H1 (cell line): ENCODE measurements at regions not wholly inside any gene's neighbourhood (a gene's known extent, or its start where the extent isn't known, plus 50 kb on each side); places are given as distances from the start of the nearest gene placed in this dataset.

Experiments used
- CTCF ChIA-PET: fragments of 300-600 bp; sonication (Branson Sonifier 250); formaldehyde crosslinking; loops from one replicate; lab custom pipeline; 2021; ENCODE audit not compliant: partially characterized antibody; lab: Charles Lee
- POLR2A ChIA-PET: fragments of 300-600 bp; sonication (Branson Sonifier 250); formaldehyde crosslinking; loops from one replicate; lab custom pipeline; 2021; ENCODE audit warnings: inconsistent platforms; ENCODE audit not compliant: partially characterized antibody; lab: Charles Lee
- DNase-seq, 2 experiments: peaks; one replicate each; pipeline versions ENCODE4 v3.0.0 to v3.0.0-alpha.2; 2010 to 2022; ENCODE audit warnings: low spot score in 2 of 2, low read depth in 1 of 2, mixed read lengths in 1 of 2
- FAIRE-seq: peaks from 2 replicates; lab custom pipeline; 2011; peaks lifted over from hg19 to GRCh38; lab: Jason Lieb, UNC
- H2AFZ ChIP-seq: 2 replicates; pipeline ENCODE4 v1.8.1; 2012; ENCODE audit warnings: low read length, inconsistent platforms
- H2AK5ac ChIP-seq: 2 replicates; pipeline ENCODE4 v1.6.1; 2013; ENCODE audit warnings: low read depth, low read length
- H2BK120ac ChIP-seq: replicated peaks from 2 replicates; pipeline ENCODE3; 2013; ENCODE audit warnings: low read depth, low read length, inconsistent platforms
- H2BK12ac ChIP-seq: 2 replicates; pipeline ENCODE4 v1.6.1; 2013; ENCODE audit warnings: low read depth, low read length
- H2BK15ac ChIP-seq: 2 replicates; pipeline ENCODE4 v1.6.1; 2013; ENCODE audit warnings: low read length
- H2BK20ac ChIP-seq: 2 replicates; pipeline ENCODE4 v1.6.1; 2013; ENCODE audit warnings: low read length
- H2BK5ac ChIP-seq: 2 replicates; pipeline ENCODE4 v1.6.1; 2013; ENCODE audit warnings: low read depth, low read length
- H3K14ac ChIP-seq: 2 replicates; pipeline ENCODE4 v1.6.1; 2013; ENCODE audit warnings: inconsistent platforms; ENCODE audit not compliant: insufficient read length
- H3K18ac ChIP-seq: 2 replicates; pipeline ENCODE4 v1.6.1; 2013; ENCODE audit warnings: low read length; ENCODE audit errors: extremely low read depth
- H3K23ac ChIP-seq: 2 replicates; pipeline ENCODE4 v1.6.1; 2013; ENCODE audit warnings: inconsistent platforms; ENCODE audit not compliant: insufficient read length
- H3K23me2 ChIP-seq: 2 replicates; pipeline ENCODE4 v1.6.1; 2013; ENCODE audit warnings: low read depth, low read length
- H3K27ac ChIP-seq: 2 replicates; pipeline ENCODE4 v1.6.1; 2011; ENCODE audit warnings: low read depth, low read length, inconsistent platforms
- H3K27me3 ChIP-seq, 4 experiments: replicated peaks in 1 of 4; 1 replicate in 1 of 4; 2 replicates in 3 of 4; pipeline versions ENCODE4 v1.6.1 to v1.8.1; 2011 to 2013; ENCODE audit warnings: low read length in 3 of 4, mild to moderate bottlenecking in 3 of 4, inconsistent platforms in 2 of 4, mixed read lengths in 2 of 4, moderate library complexity in 1 of 4; ENCODE audit not compliant: control insufficient read depth in 3 of 4, insufficient read depth in 3 of 4; ENCODE audit errors: extremely low read depth in 1 of 4
- H3K36me3 ChIP-seq, 4 experiments: 2 replicates each; pipeline versions ENCODE4 v1.6.1 to v1.8.1; 2011 to 2013; ENCODE audit warnings: mild to moderate bottlenecking in 4 of 4, low read length in 3 of 4, moderate library complexity in 2 of 4, control low read depth in 1 of 4, inconsistent platforms in 1 of 4; ENCODE audit not compliant: insufficient read depth in 4 of 4, control insufficient read depth in 2 of 4
- H3K4ac ChIP-seq: replicated peaks from 2 replicates; pipeline ENCODE3; 2013; ENCODE audit warnings: low read length, low read depth, mixed read lengths, inconsistent platforms; ENCODE audit not compliant: insufficient read length
- H3K4me1 ChIP-seq, 4 experiments: replicated peaks in 1 of 4; 1 replicate in 1 of 4; 2 replicates in 3 of 4; pipeline versions ENCODE4 v1.6.1 to v1.8.1; 2011 to 2013; ENCODE audit warnings: low read length in 3 of 4, inconsistent platforms in 2 of 4, mixed read lengths in 1 of 4; ENCODE audit not compliant: insufficient read depth in 4 of 4, control insufficient read depth in 3 of 4
- H3K4me2 ChIP-seq, 2 experiments: 2 replicates each; pipeline versions ENCODE4 v1.6.1 to v1.8.1; 2011 to 2013; ENCODE audit warnings: low read depth in 2 of 2, low read length in 2 of 2, control low read depth in 1 of 2, inconsistent platforms in 1 of 2, mild to moderate bottlenecking in 1 of 2; ENCODE audit not compliant: insufficient read depth in 1 of 2
- H3K4me3 ChIP-seq, 4 experiments: fragments of 200-600, 300-600 bp in 1 of 4; sonication (generic), shearing (Covaris generic), sonication (Bioruptor Twin) in 1 of 4; 2 replicates each; pipeline versions ENCODE4 v1.5.1 to v1.8.1; 2011 to 2016; ENCODE audit warnings: low read length in 4 of 4, low read depth in 3 of 4, control low read depth in 2 of 4, inconsistent platforms in 2 of 4, mild to moderate bottlenecking in 2 of 4, mixed read lengths in 1 of 4, moderate library complexity in 1 of 4; ENCODE audit not compliant: insufficient read depth in 2 of 4; ENCODE audit errors: extremely low read depth in 1 of 4
- H3K56ac ChIP-seq: replicated peaks from 2 replicates; pipeline ENCODE3; 2013; ENCODE audit warnings: low read depth, mild to moderate bottlenecking, mixed read lengths, low read length, inconsistent platforms; ENCODE audit not compliant: insufficient read length
- H3K79me1 ChIP-seq: 2 replicates; pipeline ENCODE4 v1.6.1; 2013; ENCODE audit warnings: low read depth, low read length, control low read depth
- H3K79me2 ChIP-seq, 2 experiments: 2 replicates each; pipeline versions ENCODE4 v1.6.1 to v1.8.1; 2012 to 2013; ENCODE audit warnings: low read length in 2 of 2, mild to moderate bottlenecking in 2 of 2, inconsistent platforms in 1 of 2; ENCODE audit not compliant: insufficient read depth in 2 of 2, control insufficient read depth in 1 of 2
- H3K9ac ChIP-seq, 4 experiments: replicated peaks in 1 of 4; 1 replicate in 1 of 4; 2 replicates in 3 of 4; pipeline versions ENCODE4 v1.6.1 to v1.8.1; 2011 to 2013; ENCODE audit warnings: low read depth in 3 of 4, low read length in 3 of 4, control low read depth in 2 of 4, mild to moderate bottlenecking in 2 of 4, moderate library complexity in 2 of 4, inconsistent platforms in 1 of 4; ENCODE audit errors: extremely low read depth in 1 of 4
- H3K9me3 ChIP-seq, 2 experiments: 2 replicates each; pipeline versions ENCODE4 v1.6.1 to v1.8.1; 2012 to 2013; ENCODE audit warnings: mild to moderate bottlenecking in 2 of 2, moderate library complexity in 2 of 2, control low read depth in 1 of 2, inconsistent platforms in 1 of 2, low read depth in 1 of 2, low read length in 1 of 2, mixed read lengths in 1 of 2; ENCODE audit not compliant: insufficient read depth in 2 of 2
- H4K20me1 ChIP-seq, 2 experiments: replicated peaks in 1 of 2; 2 replicates each; pipeline versions ENCODE3 to v1.8.1; 2011 to 2013; ENCODE audit warnings: inconsistent platforms in 2 of 2, low read length in 2 of 2, mild to moderate bottlenecking in 1 of 2; ENCODE audit not compliant: insufficient read depth in 2 of 2, control insufficient read depth in 1 of 2
- H4K5ac ChIP-seq: 2 replicates; pipeline ENCODE4 v1.6.1; 2013; ENCODE audit warnings: low read length, low read depth, mixed read lengths, inconsistent platforms; ENCODE audit not compliant: insufficient read length
- H4K8ac ChIP-seq: 2 replicates; pipeline ENCODE4 v1.8.0; 2013; ENCODE audit warnings: mild to moderate bottlenecking, moderate library complexity, low read length, inconsistent platforms; ENCODE audit not compliant: insufficient read depth; ENCODE audit errors: extremely low read depth
- H4K91ac ChIP-seq: replicated peaks from 2 replicates; pipeline ENCODE3; 2013; ENCODE audit warnings: low read length, mixed read lengths, inconsistent platforms; ENCODE audit not compliant: insufficient read length
- BACH1 ChIP-seq: IDR thresholded peaks from 2 replicates; pipeline ENCODE4 v1.6.1; 2012; ENCODE audit warnings: low read length, improper control_type of control experiment
- BRCA1 ChIP-seq: IDR thresholded peaks from 2 replicates; pipeline ENCODE4 v1.6.1; 2012; ENCODE audit warnings: low read depth, low read length, improper control_type of control experiment
- CHD1 ChIP-seq: IDR thresholded peaks from 2 replicates; pipeline ENCODE4 v1.6.1; 2012; ENCODE audit warnings: low read depth, low read length, improper control_type of control experiment
- CREB1 ChIP-seq: IDR thresholded peaks from 2 replicates; pipeline ENCODE4 v1.6.1; 2012; ENCODE audit warnings: inconsistent platforms
- RFX5 ChIP-seq: IDR thresholded peaks from 2 replicates; pipeline ENCODE4 v1.6.1; 2011; ENCODE audit warnings: low read depth, low read length, improper control_type of control experiment, borderline replicate concordance
- SIX5 ChIP-seq: IDR thresholded peaks from 2 replicates; pipeline ENCODE4 v1.6.1; 2011; ENCODE audit warnings: mild to moderate bottlenecking, low read depth, low read length
- SP2 ChIP-seq: IDR thresholded peaks from 2 replicates; pipeline ENCODE4 v1.6.1; 2012; ENCODE audit warnings: mild to moderate bottlenecking, low read length, inconsistent platforms
- SRF ChIP-seq: IDR thresholded peaks from 2 replicates; pipeline ENCODE4 v1.6.1; 2011; ENCODE audit warnings: mild to moderate bottlenecking, low read depth, low read length, moderate library complexity
- SUZ12 ChIP-seq: fragments of 200-600 bp; sonication (generic); IDR thresholded peaks from 2 replicates; pipeline ENCODE4 v1.6.1; 2012; ENCODE audit warnings: mild to moderate bottlenecking, inconsistent platforms, low read length, moderate library complexity, mixed read lengths
- TEAD4 ChIP-seq: IDR thresholded peaks from 2 replicates; pipeline ENCODE4 v1.6.1; 2012; ENCODE audit warnings: low read depth, low read length, inconsistent platforms, mixed read lengths
- WGBS, 2 experiments: shearing (Covaris generic) in 1 of 2; methylation state at CpG; one replicate each; pipeline versions ENCODE4 v1.1.6 to v1.1.7; 2013 to 2015; ENCODE audit warnings: low lambda C conversion rate in 2 of 2, mixed read lengths in 2 of 2, inconsistent platforms in 1 of 2, low coverage in 1 of 2, missing lambda C conversion rate in 1 of 2; ENCODE audit not compliant: insufficient replicate concordance in 2 of 2, insufficient coverage in 1 of 2, insufficient read length in 1 of 2; ENCODE audit errors: extremely low coverage in 1 of 2, missing lambda C conversion rate in 1 of 2; 5-methylcytosine and 5-hydroxymethylcytosine counted together
- TF ChIP-seq, protein P1 (sequence below), 3 experiments: IDR thresholded peaks; 1 replicate in 2 of 3; 2 replicates in 1 of 3; pipeline versions ENCODE4 v1.5.1 to v1.6.1; 2011; ENCODE audit warnings: low read length in 3 of 3, mild to moderate bottlenecking in 3 of 3, inconsistent platforms in 2 of 3, low read depth in 1 of 3, moderate library complexity in 1 of 3; ENCODE audit not compliant: insufficient read depth in 1 of 3; ENCODE audit errors: control extremely low read depth in 1 of 3

DNA sequence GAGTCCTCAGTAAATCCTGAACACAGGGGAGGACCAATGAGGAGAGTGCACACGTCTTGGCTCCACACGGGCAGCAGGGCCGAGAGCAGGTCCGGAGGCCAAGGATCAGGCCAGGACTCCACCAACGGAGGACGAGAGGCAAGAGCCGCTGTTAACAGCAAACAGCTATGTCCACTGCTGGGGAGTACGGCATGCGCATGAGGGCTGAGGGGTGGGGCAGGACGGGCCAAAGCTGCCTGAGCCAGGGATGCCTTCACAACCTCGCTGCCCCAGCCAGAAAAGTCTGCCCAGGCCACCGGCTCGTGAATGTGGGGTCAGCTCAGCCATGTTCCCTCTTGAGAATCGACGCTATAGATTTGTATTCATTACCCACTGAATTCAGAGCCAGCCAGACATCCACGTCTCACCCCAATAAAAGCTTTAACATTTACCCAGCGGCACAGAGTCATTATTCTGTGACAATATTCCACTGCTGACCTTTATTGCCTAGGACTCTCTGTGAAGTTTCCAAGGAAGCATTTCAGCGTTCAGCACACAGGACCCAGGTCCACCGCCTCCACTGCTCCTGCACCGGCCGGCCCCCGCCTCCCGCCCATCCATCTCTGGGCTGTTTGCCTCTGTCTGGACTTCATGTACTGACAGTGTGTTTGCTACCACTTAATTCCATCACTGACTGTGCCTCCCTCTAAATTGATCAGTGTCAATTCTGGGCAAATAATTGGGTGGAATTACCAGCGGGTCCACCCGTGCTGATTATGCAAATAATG lies 384.9 kb downstream of the SHANK2 start:
- WGBS, 2 experiments: 88% methylated on average over 22 of the region's 25 CpGs; no CpG with 5 or more reads in 1 of the 2 experiments
- no peaks in the 10 kb centered on the region for H3K27me3 ChIP-seq
- FAIRE-seq: no peak
- H2BK12ac ChIP-seq: no peak overlapping the region
- no peak overlapping the region for H3K4ac ChIP-seq
- peaks cover 2 to 4% of the 10 kb centered on the region in 2 experiments for H4K20me1 ChIP-seq
- H4K91ac ChIP-seq: no peak overlapping the region
- H3K23ac ChIP-seq: no peak overlapping the region
- H3K9ac ChIP-seq: no peak overlapping the region
- ChIA-PET POLR2A (no interaction called here), CTCF (interaction anchor here (1.1 to 1.8 kb wide), 3 partner anchors 12 to 419 kb away, joined by 3 to 9 read pairs (median 4); no protein-coding TSS in a partner anchor)
- H3K18ac ChIP-seq: no peak overlapping the region
- peaks cover 1 to 6% (median 4%) of the 10 kb centered on the region in 4 experiments; a peak in 6 of 7 replicates for H3K4me1 ChIP-seq
- no peak overlapping the region for H2BK20ac ChIP-seq
- 0 out of 2 replicates have a peak, but pooled peaks cover 1% of the 10 kb centered on the region for H3K23me2 ChIP-seq
- H2BK120ac ChIP-seq: no peak overlapping the region
- H3K79me2 ChIP-seq: no peaks in the 10 kb centered on the region
- no peak overlapping the region for H3K56ac ChIP-seq
- H3K36me3 ChIP-seq: no peaks in the 10 kb centered on the region
- no peak overlapping the region for H2AFZ ChIP-seq
- H4K5ac ChIP-seq: no peak overlapping the region
- H3K4me3 ChIP-seq: no peak overlapping the region
- no peak overlapping the region for H3K4me2 ChIP-seq
- H3K79me1 ChIP-seq: no peaks in the 10 kb centered on the region; the same call in none of the 2 replicates
- 0 out of 2 replicates have a peak overlapping the region, but pooled peaks have one; percentile 39 for H2AK5ac ChIP-seq
- H4K8ac ChIP-seq: no peak overlapping the region
- no peak overlapping the region; the same call in 1 of the 2 replicates for H2BK5ac ChIP-seq
- H3K27ac ChIP-seq: no peak overlapping the region
- no peaks in the 10 kb centered on the region for H3K9me3 ChIP-seq
- H2BK15ac ChIP-seq: no peak overlapping the region
- H3K14ac ChIP-seq: no peak overlapping the region
- no peak for DNase-seq
- no peak for TF ChIP-seq SP2
- TF ChIP-seq TEAD4: no peak
- TF ChIP-seq BACH1: no peak
- TF ChIP-seq BRCA1: no peak
- no peak for TF ChIP-seq SUZ12
- no peak for TF ChIP-seq SIX5
- TF ChIP-seq RFX5: no peak
- no peak for TF ChIP-seq SRF
- TF ChIP-seq, protein P1, sequence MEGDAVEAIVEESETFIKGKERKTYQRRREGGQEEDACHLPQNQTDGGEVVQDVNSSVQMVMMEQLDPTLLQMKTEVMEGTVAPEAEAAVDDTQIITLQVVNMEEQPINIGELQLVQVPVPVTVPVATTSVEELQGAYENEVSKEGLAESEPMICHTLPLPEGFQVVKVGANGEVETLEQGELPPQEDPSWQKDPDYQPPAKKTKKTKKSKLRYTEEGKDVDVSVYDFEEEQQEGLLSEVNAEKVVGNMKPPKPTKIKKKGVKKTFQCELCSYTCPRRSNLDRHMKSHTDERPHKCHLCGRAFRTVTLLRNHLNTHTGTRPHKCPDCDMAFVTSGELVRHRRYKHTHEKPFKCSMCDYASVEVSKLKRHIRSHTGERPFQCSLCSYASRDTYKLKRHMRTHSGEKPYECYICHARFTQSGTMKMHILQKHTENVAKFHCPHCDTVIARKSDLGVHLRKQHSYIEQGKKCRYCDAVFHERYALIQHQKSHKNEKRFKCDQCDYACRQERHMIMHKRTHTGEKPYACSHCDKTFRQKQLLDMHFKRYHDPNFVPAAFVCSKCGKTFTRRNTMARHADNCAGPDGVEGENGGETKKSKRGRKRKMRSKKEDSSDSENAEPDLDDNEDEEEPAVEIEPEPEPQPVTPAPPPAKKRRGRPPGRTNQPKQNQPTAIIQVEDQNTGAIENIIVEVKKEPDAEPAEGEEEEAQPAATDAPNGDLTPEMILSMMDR (IDR thresholded peaks at IDR 0.05; ENCODE audit: control extremely low read depth in 1 of 3, insufficient read depth in 1 of 3, low read depth in 1 of 3, low read length in 3 of 3): no peak
- no peak for TF ChIP-seq CREB1
- TF ChIP-seq CHD1: no peak
